Stimulated activated CD4-positive, alpha-beta T cell treated with anti-CD3 and anti-CD28 coated beads, Interleukin-1b, Interleukin-23, amount 100 ng/mL, for 1 hour (primary cell): ENCODE measurements at regions not wholly inside any gene's neighbourhood (a gene's known extent, or its start where the extent isn't known, plus 50 kb on each side); places are given as distances from the start of the nearest gene placed in this dataset.
"Not testable (repeated sequence)": the region's sequence is repeated elsewhere in the genome, so short reads cannot be mapped to it uniquely, and the experiment has no call there.

Experiments
- DNase-seq, 2 donors: peaks; one replicate each; pipeline ENCODE4 v3.0.0-alpha.2; 2020; ENCODE audit warnings: low read depth in 2 of 2

DNA sequence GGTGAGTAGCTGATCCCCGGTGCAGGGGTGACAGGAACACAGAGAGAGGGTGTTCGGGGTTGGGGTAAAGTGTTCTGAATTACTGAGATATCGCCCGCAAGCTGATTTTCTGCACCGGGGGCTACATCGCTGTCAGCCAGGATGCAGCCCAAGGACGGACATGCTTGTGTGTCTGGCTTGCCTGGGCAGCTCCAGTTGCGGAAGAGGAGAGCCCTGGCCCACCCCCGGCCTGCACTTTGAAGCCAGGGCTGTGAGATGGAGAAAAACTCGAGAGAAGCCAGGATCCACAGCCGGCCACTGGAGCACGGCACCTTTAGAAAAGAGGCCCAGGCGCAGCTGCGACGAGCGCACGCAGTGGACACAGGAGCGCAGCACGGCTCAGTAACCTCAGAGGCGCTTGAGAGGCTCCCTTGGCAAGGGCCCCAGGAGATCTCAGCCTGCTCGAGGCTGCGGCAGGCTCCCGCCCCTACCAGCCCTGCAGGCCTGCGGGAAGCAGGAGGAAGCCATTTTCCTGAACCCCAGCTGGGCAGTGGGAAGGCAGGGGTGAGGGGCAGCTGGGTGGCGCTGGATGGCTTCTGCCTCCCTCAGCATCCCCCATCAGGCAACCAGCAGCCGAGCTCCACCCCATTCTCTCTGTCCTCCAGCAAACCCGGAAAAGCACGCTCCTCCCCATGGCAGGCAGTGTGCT is 59.2 kb downstream of the C9orf50 start:
- no peak for DNase-seq

DNA sequence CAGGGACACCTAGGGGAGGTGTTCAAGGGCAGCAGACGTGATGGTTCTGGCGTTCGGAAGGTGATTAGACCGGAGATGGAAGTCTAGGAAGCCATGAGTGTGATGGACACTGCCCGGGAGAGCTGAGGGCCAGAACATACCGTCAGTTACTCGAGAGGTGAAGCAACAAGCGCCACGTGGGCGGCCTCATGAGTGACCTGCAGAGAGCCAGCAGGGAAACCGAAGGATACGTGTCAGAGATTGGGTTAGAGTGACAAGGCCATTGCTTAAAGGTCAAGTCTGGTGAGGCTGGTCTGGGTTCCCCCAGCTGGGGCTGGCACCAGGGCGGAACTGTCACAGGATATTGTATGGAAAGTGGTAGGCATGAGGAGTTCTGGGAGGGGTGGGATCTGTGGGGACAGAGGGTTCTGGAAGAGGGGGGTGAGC is 60.0 kb downstream of the C9orf50 start:
- DNase-seq, result no peak

DNA sequence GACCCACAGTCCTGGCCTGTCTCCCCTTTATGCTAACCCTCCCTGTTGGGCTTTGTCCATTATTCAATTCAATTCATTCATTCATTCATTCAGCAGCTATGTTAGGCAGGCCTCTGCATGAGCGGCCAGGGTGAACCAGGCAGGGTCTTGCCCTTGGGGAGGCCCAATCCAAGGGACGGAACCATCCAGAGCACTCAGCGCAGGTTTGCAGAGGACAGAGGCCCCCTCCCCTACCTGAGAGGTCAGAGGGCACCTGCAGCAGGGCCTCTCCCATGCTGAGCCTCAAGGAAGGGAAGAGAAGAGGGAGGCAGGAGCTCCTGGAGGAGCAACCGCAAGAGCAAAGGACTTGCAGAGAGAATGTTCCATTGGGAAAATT is 61.4 kb downstream of the C9orf50 start:
- DNase-seq, result no peak

DNA sequence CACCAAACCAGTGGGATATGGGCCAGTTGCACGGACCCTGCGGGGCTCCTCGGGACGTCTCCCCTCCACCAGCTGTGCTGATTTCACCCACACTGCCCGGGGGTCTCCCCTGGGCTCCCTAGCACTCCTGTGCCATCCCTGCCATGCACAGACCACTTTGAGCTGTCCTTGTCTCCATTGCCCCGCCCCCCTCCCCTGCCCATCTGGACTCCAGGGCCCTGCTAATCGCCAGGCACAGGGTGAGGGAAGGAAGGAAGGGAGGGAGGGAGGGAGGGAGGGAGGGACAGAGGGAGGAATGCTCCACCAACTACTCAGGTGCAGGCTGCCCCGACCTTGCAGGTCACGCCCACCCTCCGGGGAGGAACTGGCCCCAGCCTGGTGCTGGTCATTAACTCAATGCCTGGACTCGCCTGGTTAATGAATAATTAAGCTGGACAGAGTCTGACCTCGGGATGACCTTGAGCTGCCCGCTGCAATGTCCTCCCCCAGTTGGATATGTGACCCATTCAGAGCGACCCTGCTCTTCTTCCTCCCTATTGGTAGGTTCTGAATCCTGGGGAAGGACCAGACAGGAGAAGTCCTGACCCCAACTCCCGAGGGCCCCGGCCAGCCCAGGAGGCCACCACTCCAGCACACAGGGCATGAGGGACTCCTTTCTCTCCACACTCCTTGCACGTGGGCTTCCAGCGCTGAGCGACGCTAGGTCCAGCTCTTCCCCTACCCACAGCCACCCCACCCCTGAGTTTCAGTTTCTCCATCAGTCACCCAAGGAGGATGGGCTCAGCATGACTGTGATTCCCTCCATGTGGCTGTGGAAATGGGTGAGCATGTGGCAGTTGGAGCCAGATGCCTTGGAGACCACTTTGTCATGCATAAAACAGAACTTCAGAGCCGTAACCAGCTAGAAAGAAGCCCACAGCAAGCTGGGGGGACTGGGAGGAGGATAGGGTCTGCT is 62.1 kb downstream of the C9orf50 start:
- DNase-seq, result no peak

DNA sequence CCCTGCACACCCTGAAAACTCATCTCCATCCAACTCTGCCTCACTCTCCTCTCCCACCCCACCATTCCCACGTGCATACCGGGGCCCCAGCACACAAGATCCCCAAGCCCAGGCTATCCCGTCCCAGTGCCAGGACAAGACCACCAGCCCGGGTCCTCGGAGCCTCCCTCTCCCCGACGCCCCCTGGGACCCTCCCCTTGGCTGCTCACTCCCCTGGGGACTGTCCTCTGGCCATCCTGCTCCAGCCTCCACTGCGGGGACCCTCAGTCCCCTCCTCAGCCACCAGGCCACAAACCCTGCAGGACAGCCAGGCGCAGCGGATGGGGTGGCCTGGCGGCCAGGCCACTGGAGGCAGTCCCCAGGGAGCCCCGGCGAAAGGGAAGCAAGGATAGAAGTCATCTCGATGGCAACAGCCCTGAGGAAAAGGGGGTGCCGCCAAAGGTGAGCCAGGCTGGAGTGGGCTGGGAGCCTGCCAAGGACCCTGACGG is 62.8 kb downstream of the C9orf50 start:
- DNase-seq, result no peak

DNA sequence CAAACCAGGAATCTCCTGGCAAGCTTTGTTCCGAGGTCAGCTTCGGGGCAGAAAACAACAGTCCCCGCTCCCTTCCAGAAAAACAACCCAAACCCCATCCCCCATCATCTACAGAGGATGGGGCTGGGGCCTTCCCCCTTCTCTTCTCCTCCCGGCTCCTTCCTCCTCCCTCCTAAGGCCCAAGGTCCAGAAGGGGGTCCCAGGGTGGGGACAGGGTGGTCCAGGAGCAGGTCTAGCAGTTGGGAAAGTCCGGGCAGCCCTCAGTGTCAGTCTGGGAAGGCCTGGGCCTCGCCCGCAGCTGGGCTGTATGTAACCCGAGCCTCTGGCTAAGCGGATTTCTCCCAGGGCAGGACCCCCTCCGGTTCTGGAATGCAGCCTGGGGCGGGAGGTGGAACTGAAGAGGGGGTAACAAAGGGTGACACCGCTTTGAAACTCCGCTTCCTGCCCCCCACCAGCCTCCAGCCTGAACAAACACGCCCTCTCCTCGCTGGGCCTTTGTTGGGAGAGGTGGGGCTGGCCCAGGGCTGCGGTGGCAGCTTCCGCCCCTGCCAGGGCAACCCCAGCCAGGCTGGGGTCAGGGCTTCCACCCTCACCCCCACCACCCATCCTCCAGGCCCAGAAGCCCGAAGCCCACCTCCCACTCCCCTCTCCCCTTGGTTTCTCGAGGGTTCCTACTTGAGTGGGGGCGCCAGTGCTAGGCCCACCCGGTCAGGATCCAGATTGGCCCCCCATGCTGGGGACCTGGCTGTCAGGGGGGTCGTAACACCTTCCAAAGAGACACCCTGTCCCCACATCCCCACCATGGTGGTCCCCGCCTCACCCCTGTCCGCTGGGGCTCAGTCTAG is 63.5 kb downstream of the C9orf50 start:
- no peak for DNase-seq

DNA sequence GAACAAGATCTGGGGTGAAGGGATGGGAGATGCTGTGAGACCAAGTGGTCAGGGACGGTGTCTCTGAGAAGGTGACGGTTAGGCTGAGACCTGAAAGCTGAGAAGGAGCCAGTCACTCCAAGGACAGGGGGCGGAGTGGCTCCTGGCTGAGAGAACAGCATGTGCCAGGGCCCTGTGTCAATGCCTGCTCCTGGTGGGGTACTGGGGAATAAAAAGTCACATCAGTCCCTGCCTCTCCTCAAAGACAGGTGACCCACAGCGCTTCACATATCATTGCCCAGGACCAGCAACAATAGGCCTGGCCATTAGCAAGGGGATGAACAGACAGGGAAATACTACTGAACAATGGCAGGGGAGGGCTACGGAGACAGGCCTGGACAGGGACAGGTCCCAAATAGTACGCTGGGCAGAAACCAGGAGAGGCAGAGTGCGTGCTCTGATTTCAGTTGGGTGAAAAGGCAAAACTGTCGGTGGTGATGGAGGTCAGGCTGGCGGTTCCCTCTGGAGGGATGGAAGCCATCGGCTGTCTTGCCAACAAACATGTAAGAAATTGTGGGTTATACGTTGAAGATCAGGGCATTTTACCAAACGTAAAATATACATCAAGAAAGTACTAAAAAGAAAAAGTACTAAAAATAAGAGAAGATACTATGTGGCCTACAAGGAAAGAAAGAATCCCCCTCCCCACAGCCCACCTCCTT is 64.3 kb downstream of the C9orf50 start:
- DNase-seq, result no peak

DNA sequence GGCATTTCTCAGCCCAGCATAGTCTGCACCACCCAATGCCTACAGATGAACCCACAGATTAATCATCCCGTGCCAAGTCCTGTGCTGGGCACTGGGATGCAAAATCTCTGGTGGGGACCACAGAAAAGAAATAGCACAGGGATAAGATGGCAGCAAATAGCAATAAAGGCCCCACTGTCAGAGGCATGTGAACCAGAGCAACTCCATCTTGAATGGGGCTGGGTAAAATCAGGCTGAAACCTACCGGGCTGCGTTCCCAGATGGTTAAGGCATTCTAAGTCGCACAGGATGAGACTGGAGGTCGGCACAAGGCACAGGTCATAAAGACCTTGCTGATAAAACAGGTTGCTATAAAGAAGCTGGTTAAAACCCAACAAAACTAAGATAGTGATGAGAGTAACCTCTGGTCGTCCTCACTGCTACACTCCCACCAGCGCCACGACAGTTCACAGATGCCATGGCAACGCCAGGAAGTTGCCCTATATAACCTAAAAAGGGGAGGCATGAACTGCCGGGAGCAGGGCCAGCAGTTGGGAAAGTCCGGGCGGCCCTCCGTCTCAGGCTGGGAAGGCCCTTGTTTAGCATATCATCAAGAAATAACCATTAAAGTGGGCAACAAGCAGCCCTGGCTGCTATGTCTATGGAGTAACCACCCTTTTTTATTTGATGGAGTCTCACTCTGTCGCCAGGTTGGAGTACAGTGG is 65.2 kb downstream of the C9orf50 start:
- DNase-seq, result no peak

DNA sequence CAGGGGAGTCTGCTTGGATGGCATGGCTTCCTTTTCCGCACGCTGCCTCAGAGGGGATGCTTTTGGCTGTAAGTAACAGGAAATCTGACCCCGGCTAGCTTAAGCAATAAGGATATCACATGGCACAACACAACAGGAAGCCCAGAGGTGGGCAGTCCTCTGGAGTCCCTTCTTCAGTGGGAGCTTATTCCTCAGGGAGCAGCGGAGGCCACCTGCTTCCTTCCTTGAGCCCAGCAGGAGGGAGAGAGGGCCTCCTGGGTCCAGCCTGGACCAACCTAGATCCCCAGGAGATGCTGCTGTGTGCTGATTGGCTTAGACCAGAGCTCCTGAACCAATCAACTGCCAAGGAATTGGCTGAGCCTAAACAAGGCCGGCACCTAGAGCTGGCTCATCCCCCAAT is 66.3 kb downstream of the C9orf50 start:
- DNase-seq, result no peak

DNA sequence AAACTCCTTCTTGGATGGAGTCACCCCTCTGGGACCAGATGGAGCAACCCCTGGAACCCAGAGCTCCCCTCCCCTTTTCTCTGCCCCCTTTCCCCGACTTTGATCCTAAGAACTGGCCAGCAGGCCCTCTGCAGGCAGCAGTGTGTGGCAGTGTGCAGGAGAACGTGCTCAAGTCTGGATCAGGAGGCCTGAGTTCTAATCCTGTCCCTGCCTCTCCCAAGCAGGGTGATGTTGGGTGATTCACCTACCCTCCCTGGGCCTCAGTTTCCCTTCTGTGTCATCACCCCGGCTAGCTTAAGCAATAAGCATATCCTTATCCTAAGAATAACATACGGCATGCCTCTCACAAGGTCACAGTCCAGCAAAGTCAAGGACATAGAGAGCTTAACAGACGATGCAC is 67.6 kb downstream of the C9orf50 start:
- DNase-seq, result no peak

DNA sequence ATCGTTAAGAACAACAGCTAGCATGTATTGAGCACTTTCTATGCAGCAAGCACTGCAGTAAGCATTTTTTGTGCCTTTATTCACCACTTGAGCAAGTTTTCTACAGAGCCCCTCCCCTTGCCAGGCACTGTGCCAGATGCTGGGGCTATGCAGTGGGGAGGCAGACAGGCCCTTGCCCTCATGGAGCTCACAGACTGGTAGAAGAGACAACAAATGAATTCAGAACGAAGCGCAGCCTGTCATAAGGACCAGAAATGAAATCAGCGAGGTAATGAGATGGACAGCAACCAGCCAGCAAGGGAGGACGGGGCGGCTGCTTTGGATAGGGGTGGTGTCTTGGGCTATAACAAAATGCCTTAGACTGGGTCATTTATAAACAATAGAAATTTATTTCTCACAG is 68.8 kb downstream of the C9orf50 start:
- DNase-seq, result no peak

DNA sequence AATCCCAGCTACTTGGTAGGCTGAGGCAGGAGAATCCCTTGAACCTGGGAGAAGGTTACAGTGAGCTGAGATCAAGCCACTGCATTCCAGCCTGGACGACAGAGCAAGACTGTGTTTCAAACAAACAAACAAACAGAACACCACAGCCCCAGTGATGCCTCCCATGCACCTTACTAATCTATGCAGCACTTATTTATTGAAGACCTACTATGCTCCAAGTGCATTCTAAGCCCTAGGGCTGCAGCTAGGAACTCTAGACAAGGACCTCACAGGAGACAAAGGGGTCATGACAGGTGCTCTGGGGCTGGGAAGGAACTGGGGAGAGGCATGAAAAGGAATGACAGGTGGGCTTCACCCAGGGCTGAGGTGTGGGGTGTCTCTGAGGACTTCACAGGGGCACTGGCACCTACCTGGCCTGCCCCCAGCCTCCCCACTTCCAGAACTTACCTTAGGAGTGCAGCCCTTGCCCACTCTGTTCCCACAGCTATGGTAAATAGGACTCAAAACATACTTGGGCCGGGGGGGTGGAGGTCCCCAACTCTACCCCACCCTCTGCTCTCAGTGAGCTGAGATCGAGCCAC is 69.4 kb downstream of the C9orf50 start:
- DNase-seq, result no peak

DNA sequence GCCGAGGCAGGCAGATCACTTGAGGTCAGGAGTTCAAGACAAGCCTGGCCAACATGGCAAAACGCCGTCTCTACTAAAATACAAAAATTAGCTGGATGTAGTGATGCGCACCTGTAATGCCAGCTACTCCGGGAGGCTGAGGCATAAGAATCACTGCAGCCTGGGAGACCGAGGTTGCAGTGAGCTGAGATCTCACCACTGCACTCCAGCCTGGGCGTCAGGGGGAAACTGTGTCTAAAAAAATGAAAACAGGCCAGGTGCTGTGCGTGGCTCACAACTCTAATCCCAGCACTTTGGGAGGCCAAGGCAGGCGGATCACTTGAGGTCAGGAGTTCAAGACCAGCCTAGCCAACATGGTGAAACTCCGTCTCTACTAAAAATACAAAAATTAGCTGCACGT is 69.9 kb downstream of the C9orf50 start:
- DNase-seq, result not testable (repeated sequence)

DNA sequence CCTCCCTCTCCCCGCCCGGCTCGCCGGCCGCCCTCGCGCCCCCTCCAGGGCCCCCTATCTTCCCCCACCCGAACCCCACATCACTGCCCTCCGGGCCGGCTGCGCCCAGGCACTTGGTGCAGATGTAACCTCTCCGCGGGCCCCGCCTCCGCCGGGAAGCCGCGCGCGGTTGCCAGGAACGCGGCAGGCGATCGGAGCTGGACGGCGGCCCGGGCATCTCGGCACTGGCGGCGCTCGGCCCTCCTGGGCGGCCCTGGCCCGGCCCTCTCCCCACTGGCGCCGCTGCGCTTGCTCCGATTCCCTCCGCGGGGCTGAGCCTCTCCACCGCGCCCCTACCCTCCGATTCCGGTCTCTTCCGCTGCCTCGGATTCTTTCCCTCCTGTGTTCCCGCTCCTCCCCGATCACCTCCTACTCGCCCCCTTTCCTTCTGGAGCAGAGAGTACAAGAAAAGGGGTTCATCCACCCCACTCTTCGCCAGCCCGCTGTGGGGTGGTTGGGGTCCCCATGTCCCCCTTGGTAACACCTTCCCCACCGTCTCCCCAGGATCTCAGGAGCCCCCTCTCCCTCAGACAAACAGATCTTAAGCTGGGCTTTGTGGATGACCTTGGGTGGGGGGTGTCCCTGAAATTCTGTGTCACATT is 70.6 kb downstream of the C9orf50 start:
- no peak for DNase-seq

DNA sequence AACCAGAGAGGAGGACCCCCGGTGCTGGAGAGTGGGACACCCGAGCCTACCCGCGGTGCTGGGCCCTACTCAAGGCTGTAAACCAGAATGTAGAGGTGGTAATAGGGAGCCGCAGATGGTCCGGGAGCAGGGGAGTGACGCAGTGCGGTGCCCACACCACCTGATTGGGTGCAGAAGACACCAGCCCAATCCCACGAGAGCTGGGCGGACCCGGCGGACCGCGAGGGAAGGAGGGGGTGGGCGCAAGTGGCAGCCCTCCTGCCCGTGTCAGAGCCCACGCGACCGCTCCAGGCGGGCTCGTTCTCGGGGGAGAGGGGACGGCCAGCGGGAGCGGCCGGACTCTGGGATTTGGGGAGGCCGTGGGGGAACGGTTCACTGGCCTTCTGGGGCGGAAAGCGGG is 71.2 kb downstream of the C9orf50 start:
- DNase-seq, result no peak

DNA sequence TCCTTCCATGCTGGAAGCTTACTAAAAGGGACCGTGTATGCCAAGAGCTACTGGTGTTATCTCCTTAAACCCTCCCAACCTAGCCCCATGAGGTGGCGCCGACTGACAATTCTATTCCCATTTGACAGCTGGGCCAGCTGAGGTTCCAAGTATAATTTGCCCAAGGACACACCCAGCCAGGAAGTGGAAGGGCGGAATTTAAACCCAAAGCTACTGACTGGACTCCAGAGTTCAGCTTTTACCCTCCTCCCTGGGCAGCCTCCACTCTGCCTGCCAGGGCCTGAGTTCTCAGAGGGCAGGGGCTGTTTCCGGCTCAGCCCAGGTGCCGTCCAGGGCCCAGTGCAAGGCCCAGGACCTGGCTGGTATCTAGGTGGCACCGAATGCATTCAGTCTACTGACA is 71.8 kb downstream of the C9orf50 start:
- no peak for DNase-seq

DNA sequence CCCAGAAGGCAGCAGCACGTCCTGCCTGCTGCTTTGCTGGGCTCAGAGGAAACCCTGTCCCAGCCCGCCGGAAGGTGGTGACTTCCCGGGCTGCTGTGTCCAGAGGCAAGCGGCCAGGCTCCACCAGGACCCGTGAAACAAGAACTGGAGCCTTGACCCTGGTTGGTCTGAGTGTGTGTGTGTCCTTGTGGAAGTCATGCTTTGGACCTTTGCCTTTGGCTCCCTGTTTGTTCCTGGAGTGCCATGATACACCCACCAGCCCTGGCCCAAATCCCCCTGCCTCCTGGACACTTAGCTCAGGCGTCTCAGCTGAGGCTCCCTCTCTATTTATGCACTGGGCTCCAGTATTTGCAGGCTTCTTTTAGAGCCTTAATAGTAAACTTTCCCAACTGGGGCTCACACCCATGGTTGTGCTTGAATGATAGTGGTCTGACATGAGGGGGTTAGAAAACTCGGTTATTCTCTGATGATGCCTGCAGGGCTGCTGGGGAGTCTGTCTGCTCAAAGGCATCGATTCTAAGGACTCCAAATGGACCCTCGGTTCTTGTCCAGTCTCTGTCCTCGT is 72.2 kb downstream of the C9orf50 start:
- no peak for DNase-seq

DNA sequence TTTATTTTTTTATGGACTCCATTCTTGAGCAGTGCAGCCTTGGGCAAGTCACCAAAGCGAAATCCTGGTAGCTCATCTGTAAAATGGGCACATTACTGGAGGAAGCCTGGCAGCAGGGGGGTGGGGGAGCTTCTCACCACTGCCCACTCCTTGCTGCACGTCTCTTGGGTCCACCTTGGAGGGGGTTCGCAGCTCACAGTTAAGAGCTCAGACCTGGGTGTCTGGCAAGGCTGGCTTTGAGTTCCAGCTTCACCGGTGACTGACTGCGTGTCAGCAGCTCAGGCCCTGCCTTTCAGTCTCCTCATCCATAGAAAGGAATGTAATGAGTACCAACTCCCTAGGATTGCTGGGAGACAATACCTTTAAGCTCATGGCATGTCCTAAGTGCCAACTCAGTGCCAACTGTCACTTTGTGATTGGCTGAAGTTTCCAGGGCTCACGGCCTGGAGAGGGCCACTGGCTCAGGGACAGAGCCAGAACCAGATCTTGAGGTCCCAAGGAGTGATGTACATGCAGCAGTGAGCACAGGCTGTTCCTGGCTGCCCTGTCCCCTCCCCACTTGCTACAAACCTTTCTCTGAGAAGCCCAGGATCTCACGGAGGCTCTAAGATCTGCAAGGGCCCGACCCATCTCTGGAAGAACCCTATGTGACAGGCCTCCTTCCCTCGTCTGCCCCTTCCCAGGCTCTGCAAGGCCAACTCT is 72.9 kb downstream of the C9orf50 start:
- DNase-seq, result no peak

DNA sequence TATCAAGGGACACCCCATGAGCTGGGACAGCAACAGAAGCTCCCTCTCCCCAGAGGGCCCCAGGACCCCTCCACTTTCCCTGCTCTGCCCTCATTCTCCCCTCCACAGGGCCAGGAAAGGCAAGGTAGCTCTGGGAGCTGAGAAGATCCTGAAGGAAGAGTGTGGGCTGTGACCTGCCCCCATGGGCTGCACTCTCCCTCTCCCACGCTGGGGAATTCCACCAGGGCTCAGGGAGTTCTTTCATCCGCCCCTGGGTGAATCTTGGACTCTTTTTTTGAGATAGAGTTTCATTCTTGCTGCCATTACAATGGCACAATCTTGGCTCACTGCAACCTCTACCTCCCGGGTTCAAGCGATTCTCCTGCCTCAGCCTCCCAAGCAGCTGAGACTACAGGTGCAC is 73.8 kb downstream of the C9orf50 start:
- no peak for DNase-seq
